COLO829 (cell line): ENCODE measurements at regions not wholly inside any gene's neighbourhood (a gene's known extent, or its start where the extent isn't known, plus 50 kb on each side); places are given as distances from the start of the nearest gene placed in this dataset.

Experiments used
- DNase-seq: peaks from one replicate; pipeline ENCODE4 v3.0.0; 2012; ENCODE audit warnings: low spot score

- no peak for DNase-seq
These were observed 182.9 kb upstream of the RGMA start for GRCh38 chr15:93271871-93272270.

- DNase-seq, result no peak
These were observed 182.0 kb upstream of the RGMA start for GRCh38 chr15:93270937-93271467.

GRCh38 chr15:93268066-93268465 lies 179.1 kb upstream of the RGMA start:
- no peak for DNase-seq

- DNase-seq, result no peak
These were observed 177.3 kb upstream of the RGMA start for GRCh38 chr15:93266291-93266690.

GRCh38 chr15:93265111-93265556 lies 176.1 kb upstream of the RGMA start:
- no peak for DNase-seq

GRCh38 chr15:93261845-93262244 lies 172.8 kb upstream of the RGMA start:
- DNase-seq, result no peak

- DNase-seq, result no peak
These were observed 168.9 kb upstream of the RGMA start for GRCh38 chr15:93257920-93258319.

- no peak for DNase-seq
These were observed 164.7 kb upstream of the RGMA start for GRCh38 chr15:93253681-93254080.

- DNase-seq, result no peak
These were observed 163.8 kb upstream of the RGMA start for GRCh38 chr15:93252780-93253179.

- DNase-seq, result no peak
These were observed 161.9 kb upstream of the RGMA start for GRCh38 chr15:93250950-93251349.

- DNase-seq, result no peak
These were observed 161.2 kb upstream of the RGMA start for GRCh38 chr15:93250209-93250608.

GRCh38 chr15:93249623-93250022 lies 160.6 kb upstream of the RGMA start:
- no peak for DNase-seq

GRCh38 chr15:93247466-93248121 lies 158.6 kb upstream of the RGMA start:
- DNase-seq, result no peak

GRCh38 chr15:93246266-93247242 lies 157.5 kb upstream of the RGMA start:
- no peak for DNase-seq

- no peak for DNase-seq
These were observed 156.6 kb upstream of the RGMA start for GRCh38 chr15:93245661-93246042.

GRCh38 chr15:93244696-93245660 lies 156.0 kb upstream of the RGMA start:
- no peak for DNase-seq

- no peak for DNase-seq
These were observed 154.6 kb upstream of the RGMA start for GRCh38 chr15:93243573-93243972.

GRCh38 chr15:93241696-93242585 lies 152.9 kb upstream of the RGMA start:
- no peak for DNase-seq

GRCh38 chr15:93239993-93240392 lies 151.0 kb upstream of the RGMA start:
- DNase-seq, result no peak

GRCh38 chr15:93239591-93239990 lies 150.6 kb upstream of the RGMA start:
- no peak for DNase-seq

GRCh38 chr15:93238641-93239040 lies 149.6 kb upstream of the RGMA start:
- DNase-seq, result no peak
